OCI-LY1 (cell line): ENCODE measurements at regions not wholly inside any gene's neighbourhood (a gene's known extent, or its start where the extent isn't known, plus 50 kb on each side); places are given as distances from the start of the nearest gene placed in this dataset.

ENCODE experiments used
- EZH2 ChIP-seq: fragments of 200-600 bp; sonication (generic), shearing (Covaris generic); IDR thresholded peaks from 2 replicates; pipeline ENCODE4 v1.8.0; 2017; ENCODE audit warnings: borderline replicate concordance, mixed run types, mild to moderate bottlenecking, antibody characterized with exemption, low read length, moderate library complexity, mixed read lengths
- TF ChIP-seq, protein P1 (sequence below): fragments of 200-600 bp; sonication (generic), shearing (Covaris generic); IDR thresholded peaks from 2 replicates; pipeline ENCODE4 v1.5.1; 2017; ENCODE audit warnings: mild to moderate bottlenecking, antibody characterized with exemption, low read length, moderate library complexity, mixed read lengths

DNA sequence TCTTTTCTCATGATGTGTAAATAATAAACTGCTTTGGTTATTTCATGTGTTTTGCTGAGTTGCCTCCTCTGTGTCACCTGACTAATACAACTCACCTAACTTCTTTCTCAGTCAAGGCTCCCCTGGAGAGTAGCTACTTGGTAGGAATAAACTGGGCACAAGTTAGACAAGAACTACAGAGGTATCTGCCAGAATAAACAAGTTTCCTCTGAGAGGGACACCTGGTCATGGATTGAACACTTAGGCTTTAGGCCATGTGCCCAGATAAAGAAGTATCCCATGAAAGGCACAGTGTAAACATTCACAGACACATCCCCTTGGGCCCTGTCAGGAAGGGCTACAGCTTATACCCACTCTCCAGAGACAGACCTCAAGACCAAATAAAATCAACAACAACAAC is 532.5 kb downstream of the KIF4B start:
- TF ChIP-seq, protein P1, sequence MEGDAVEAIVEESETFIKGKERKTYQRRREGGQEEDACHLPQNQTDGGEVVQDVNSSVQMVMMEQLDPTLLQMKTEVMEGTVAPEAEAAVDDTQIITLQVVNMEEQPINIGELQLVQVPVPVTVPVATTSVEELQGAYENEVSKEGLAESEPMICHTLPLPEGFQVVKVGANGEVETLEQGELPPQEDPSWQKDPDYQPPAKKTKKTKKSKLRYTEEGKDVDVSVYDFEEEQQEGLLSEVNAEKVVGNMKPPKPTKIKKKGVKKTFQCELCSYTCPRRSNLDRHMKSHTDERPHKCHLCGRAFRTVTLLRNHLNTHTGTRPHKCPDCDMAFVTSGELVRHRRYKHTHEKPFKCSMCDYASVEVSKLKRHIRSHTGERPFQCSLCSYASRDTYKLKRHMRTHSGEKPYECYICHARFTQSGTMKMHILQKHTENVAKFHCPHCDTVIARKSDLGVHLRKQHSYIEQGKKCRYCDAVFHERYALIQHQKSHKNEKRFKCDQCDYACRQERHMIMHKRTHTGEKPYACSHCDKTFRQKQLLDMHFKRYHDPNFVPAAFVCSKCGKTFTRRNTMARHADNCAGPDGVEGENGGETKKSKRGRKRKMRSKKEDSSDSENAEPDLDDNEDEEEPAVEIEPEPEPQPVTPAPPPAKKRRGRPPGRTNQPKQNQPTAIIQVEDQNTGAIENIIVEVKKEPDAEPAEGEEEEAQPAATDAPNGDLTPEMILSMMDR = no peak
- TF ChIP-seq EZH2 = no peak
